KMS-11 (cell line): ENCODE measurements at regions not wholly inside any gene's neighbourhood (a gene's known extent, or its start where the extent isn't known, plus 50 kb on each side); places are given as distances from the start of the nearest gene placed in this dataset.

ENCODE experiments used
- H2AFZ ChIP-seq: fragments of 200-600 bp; sonication (generic); 2 replicates; pipeline ENCODE4 v1.6.1; 2016; ENCODE audit warnings: antibody characterized with exemption, mixed run types, low read depth
- H3K27ac ChIP-seq: fragments of 200-600 bp; sonication (generic); 2 replicates; pipeline ENCODE4 v1.6.1; 2016; ENCODE audit warnings: mild to moderate bottlenecking, mixed run types
- H3K27me3 ChIP-seq: fragments of 200-600 bp; sonication (generic); 2 replicates; pipeline ENCODE4 v1.6.1; 2017; ENCODE audit warnings: mild to moderate bottlenecking, low read depth, mixed run types, moderate library complexity; ENCODE audit not compliant: insufficient read depth
- H3K36me3 ChIP-seq: fragments of 200-600 bp; sonication (generic); 2 replicates; pipeline ENCODE4 v1.6.1; 2017; ENCODE audit warnings: mild to moderate bottlenecking, mixed run types; ENCODE audit not compliant: insufficient read depth
- H3K4me1 ChIP-seq: fragments of 200-600 bp; sonication (generic); 2 replicates; pipeline ENCODE4 v1.6.1; 2016; ENCODE audit warnings: mild to moderate bottlenecking, low read depth, mixed run types; ENCODE audit not compliant: poor library complexity, severe bottlenecking
- H3K4me2 ChIP-seq: fragments of 200-600 bp; sonication (generic); 2 replicates; pipeline ENCODE4 v1.7.0; 2016; ENCODE audit warnings: mild to moderate bottlenecking, mixed run types
- H3K4me3 ChIP-seq: fragments of 200-600 bp; sonication (generic); IDR thresholded peaks from 2 replicates; pipeline ENCODE4 v1.6.1; 2017; ENCODE audit warnings: low read depth, low read length, mixed read lengths; ENCODE audit not compliant: insufficient read depth
- H3K79me2 ChIP-seq: fragments of 200-600 bp; sonication (generic); 2 replicates; pipeline ENCODE4 v1.6.1; 2016; ENCODE audit warnings: low read depth, mixed run types; ENCODE audit not compliant: insufficient read depth
- H3K9ac ChIP-seq: fragments of 200-600 bp; sonication (generic); 2 replicates; pipeline ENCODE4 v1.6.1; 2016; ENCODE audit warnings: mild to moderate bottlenecking, mixed run types
- H4K20me1 ChIP-seq: fragments of 200-600 bp; sonication (generic); 2 replicates; pipeline ENCODE4 v1.6.1; 2016; ENCODE audit warnings: mild to moderate bottlenecking, mixed run types; ENCODE audit not compliant: insufficient read depth
- TF ChIP-seq, protein P1 (sequence below): fragments of 200-600 bp; sonication (generic); conservative IDR thresholded peaks from 2 replicates; pipeline ENCODE4 v1.6.1; 2017; ENCODE audit warnings: low read depth, mild to moderate bottlenecking, antibody characterized with exemption, low read length, moderate library complexity, mixed read lengths

- no peak overlapping the region for H2AFZ ChIP-seq
- peaks cover 26% of the 10 kb centered on the region; the same call in 1 of the 2 replicates for H3K27me3 ChIP-seq
- H3K27ac ChIP-seq, result no peak overlapping the region
- H3K4me2 ChIP-seq, result no peak overlapping the region
- no peaks in the 10 kb centered on the region for H3K36me3 ChIP-seq
- H3K9ac ChIP-seq, result no peak overlapping the region
- TF ChIP-seq, protein P1, sequence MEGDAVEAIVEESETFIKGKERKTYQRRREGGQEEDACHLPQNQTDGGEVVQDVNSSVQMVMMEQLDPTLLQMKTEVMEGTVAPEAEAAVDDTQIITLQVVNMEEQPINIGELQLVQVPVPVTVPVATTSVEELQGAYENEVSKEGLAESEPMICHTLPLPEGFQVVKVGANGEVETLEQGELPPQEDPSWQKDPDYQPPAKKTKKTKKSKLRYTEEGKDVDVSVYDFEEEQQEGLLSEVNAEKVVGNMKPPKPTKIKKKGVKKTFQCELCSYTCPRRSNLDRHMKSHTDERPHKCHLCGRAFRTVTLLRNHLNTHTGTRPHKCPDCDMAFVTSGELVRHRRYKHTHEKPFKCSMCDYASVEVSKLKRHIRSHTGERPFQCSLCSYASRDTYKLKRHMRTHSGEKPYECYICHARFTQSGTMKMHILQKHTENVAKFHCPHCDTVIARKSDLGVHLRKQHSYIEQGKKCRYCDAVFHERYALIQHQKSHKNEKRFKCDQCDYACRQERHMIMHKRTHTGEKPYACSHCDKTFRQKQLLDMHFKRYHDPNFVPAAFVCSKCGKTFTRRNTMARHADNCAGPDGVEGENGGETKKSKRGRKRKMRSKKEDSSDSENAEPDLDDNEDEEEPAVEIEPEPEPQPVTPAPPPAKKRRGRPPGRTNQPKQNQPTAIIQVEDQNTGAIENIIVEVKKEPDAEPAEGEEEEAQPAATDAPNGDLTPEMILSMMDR, result no peak
- no peaks in the 10 kb centered on the region for H4K20me1 ChIP-seq
- no peak overlapping the region for H3K4me3 ChIP-seq
- no peaks in the 10 kb centered on the region for H3K4me1 ChIP-seq
- no peaks in the 10 kb centered on the region for H3K79me2 ChIP-seq
Observed at GRCh38 chr1:2969845-2970291, 51.4 kb upstream of the ACTRT2 start.

GRCh38 chr1:2970311-2971071, 50.8 kb upstream of the ACTRT2 start:
- TF ChIP-seq, protein P1, result no peak
- H3K79me2 ChIP-seq, result no peaks in the 10 kb centered on the region
- no peaks in the 10 kb centered on the region for H3K36me3 ChIP-seq
- no peak overlapping the region for H3K9ac ChIP-seq
- H3K27ac ChIP-seq, result no peak overlapping the region
- H3K27me3 ChIP-seq, result peaks cover 26% of the 10 kb centered on the region; the same call in 1 of the 2 replicates
- H2AFZ ChIP-seq, result no peak overlapping the region
- H4K20me1 ChIP-seq, result no peaks in the 10 kb centered on the region
- no peaks in the 10 kb centered on the region for H3K4me1 ChIP-seq
- no peak overlapping the region for H3K4me2 ChIP-seq
- no peak overlapping the region for H3K4me3 ChIP-seq

GRCh38 chr1:2971101-2971501, 50.2 kb upstream of the ACTRT2 start:
- H3K79me2 ChIP-seq, result no peaks in the 10 kb centered on the region
- H4K20me1 ChIP-seq, result no peaks in the 10 kb centered on the region
- TF ChIP-seq, protein P1, result no peak
- H3K36me3 ChIP-seq, result no peaks in the 10 kb centered on the region
- no peak overlapping the region for H2AFZ ChIP-seq
- H3K27me3 ChIP-seq, result peaks cover 23% of the 10 kb centered on the region; the same call in 1 of the 2 replicates
- no peak overlapping the region for H3K4me3 ChIP-seq
- H3K9ac ChIP-seq, result no peak overlapping the region
- H3K27ac ChIP-seq, result no peak overlapping the region
- H3K4me2 ChIP-seq, result no peak overlapping the region
- no peaks in the 10 kb centered on the region for H3K4me1 ChIP-seq
